Ammon's horn (tissue), 1 donor: ENCODE measurements at regions not wholly inside any gene's neighbourhood (a gene's known extent, or its start where the extent isn't known, plus 50 kb on each side); places are given as distances from the start of the nearest gene placed in this dataset.
A peak's percentile ranks its signal among the peaks of the same experiment; 100 is the strongest.
"Not testable (repeated sequence)": the region's sequence is repeated elsewhere in the genome, so short reads cannot be mapped to it uniquely, and the experiment has no call there.

Source experiments
- DNase-seq: peaks from one replicate; pipeline ENCODE4 v3.0.0-alpha.2; 2016; ENCODE audit warnings: low spot score

DNA sequence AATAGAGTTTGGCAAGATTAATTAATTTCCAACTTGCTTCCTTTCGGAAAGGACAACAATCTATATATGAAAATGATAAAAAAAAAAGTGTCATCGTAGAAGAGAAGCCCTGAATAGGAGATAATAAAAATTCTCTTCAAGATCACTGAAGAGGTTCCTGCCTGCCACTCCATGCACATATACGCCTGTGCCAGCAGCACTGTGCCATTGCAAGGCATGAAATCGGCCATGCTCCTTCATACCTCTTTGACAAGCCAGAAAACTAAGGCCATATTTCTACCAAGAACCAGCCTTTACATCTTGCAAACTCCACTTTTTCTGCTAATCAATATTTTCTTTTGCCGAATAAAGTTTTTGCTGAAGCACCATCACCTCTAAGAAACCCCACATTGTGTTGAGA is 365.5 kb downstream of the CXXC4 start:
- no peak for DNase-seq

DNA sequence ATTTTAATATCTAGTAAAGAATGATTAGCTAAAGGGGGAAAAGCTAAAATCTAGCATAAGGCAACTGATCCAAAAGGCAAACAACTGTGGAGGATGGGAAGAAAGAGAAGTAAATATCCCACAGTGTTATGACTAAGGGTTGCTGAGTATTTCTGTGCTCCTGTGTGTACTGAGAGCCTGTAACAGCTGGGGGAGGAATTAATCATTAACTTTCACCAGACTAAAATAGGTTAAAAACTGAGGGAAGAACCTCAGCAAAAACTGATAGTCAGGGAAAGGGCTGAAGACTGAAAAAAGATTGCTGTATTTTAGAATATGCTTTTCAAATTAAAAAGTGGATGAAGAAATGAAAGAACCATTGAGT is 365.9 kb downstream of the CXXC4 start:
- DNase-seq = no peak

DNA sequence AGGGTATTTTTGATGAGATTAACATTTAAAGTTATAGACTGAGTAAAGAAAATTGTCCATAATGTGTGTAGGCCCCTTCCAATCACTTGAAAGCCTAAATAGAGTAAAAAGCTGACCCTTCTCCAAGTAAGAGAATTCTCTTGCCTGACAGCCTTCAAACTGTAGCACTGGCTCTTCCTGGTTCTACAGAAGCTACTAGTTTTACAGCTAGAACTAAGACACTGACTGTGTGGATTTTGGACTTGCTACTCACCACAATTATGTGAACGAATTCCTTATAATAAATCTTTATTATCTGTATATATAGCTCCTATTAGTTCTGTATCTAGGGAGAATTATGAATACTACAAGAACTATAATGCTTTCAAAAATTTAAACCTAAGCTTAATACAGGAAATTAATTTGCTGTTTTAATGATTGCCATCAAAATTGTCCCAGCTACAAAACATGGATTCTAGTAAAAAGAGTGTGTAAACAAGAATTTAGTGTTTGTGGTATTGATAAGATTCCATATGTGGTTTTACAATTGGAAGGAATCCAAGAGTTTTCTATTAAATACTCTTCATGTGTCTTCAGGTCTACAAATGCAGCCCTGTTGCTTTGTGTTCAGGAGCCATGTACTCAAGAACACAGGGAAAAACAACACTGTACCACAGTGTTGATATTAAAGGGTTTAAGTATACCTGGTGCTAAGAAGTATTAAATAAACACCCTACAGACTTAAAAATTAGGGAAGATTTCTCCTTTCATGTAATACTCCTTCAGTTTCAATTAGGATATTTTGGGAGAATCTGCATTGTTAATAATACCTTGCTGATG is 366.5 kb downstream of the CXXC4 start:
- DNase-seq = no peak

DNA sequence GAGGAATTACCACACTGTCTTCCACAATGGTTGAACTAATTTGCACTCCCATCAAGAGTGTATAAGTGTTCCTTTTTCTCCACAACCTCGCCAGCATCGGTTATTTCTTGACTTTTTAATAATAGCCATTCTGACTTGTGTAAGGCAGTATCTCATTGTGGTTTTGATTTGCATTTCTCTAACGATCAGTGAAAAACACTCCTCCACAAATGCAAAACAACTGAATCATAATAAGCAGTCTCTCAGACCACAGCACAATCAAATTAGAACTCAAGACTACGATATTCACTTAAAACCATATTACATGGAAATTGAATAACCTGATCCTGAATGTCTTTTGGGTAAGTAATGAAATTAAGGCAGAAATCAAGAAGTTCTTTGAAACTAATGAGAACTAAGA is 371.7 kb downstream of the CXXC4 start:
- DNase-seq = no peak

DNA sequence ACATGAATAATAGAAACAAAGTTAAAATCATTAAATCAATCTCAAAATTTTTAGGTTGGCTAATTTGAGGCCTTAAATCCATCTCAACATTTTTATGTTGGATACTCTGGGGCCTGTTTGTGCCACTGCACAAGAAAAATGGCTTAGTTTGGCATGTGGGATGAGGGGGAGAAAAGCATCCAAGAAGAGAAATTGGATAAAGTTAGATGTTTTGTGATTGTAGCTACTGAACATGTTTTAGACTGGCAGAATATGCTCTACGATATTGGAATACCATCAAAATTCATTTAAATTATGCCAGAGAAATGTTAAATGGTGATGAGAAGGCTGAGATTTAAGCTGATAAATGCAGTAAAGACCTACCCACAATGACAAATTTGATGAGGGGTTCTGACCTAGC is 376.9 kb downstream of the CXXC4 start:
- DNase-seq = no peak

DNA sequence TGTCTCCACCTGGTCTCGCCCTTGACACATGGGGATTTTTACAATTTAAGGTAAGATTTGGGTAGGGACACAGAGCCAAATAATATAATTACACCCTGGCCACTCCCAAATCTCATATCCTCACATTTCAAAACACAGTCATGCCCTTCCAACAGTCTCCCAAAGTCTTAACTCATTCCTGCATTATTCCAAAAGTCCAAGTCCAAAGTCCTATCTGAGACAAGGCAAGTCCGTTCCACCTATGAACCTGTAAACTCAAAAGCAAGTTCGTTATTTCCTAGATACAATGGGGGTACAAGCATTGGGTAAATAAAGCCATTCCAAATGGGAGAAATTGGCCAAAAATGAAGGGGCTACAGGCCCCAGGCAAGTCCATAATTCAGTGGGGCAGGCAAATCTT is 380.8 kb downstream of the CXXC4 start:
- DNase-seq = no peak

DNA sequence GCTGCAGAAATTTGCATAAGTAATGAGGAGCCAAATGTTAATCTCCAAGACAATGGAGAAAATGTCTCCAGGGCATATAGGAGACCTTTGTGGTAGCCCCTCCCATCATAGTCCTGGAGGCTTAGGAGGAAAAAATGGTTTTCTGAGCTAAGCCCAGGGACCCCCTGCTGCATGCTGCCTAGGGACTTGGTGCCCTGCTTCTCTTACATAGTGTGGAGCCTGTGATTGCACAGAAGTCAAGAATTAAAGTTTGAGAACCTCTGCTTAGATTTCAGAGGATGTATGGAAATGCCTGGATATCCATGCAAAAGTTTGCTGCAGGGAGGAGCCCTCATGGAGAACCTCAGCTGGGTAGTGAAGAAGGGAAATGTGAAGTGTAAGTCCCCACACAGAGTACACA is 379.4 kb upstream of the TACR3 start:
- no peak for DNase-seq

DNA sequence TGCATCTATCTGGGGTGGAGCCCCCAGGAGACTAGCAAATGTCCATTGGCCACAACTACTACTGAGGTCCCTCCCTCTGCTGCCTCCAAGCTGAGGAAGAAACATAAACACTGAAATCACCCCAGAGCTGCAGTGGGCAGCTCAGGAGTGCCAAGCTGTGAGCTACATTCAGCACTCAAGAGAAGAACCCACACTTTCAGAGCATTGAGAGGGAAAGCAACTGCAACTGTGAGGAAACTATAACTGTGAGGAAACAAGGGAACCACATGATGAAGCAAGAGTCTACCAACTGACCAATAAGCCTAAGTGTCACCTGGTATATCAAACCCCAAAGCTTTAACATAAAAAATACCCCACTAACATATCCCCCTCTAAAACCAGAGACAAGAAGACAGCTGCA is 373.5 kb upstream of the TACR3 start:
- no peak for DNase-seq

DNA sequence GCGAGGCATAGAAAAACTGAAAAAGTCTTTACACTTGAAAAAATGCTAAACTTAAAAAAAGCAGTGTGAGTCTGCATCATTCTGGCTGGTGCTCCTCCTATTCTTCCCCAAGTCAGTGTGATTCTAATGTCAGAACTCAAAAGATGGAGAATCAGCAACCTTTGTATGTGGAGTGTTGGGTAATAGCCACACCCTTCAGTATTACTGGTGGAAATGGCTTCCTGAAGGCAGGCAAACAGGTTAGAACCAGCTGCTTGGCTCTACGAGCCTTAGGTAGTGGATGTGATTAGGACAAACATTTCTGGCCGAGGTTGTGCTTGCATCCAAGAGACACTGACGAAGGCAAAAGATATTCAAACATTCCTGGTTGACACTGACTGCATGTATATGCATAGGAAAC is 353.4 kb upstream of the TACR3 start:
- DNase-seq = no peak

DNA sequence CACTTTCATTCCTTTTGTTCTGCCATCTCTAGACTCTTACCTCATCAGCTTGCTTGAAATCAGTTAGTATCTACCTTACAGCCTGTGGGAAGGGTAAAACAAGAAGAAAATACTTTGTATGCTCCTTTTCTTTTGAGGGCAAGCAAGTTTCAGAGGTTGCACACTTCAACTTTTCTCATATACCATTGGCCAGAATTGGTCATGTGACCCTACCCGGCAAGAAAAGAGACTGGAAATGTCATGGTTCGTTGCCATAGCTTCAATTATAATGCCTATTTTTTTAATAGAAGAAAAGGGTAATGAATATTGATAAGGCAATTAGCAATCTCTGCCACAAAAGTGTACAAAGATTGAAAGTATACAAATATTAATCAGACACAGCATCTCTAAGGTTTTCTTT is 346.7 kb upstream of the TACR3 start:
- DNase-seq = no peak

DNA sequence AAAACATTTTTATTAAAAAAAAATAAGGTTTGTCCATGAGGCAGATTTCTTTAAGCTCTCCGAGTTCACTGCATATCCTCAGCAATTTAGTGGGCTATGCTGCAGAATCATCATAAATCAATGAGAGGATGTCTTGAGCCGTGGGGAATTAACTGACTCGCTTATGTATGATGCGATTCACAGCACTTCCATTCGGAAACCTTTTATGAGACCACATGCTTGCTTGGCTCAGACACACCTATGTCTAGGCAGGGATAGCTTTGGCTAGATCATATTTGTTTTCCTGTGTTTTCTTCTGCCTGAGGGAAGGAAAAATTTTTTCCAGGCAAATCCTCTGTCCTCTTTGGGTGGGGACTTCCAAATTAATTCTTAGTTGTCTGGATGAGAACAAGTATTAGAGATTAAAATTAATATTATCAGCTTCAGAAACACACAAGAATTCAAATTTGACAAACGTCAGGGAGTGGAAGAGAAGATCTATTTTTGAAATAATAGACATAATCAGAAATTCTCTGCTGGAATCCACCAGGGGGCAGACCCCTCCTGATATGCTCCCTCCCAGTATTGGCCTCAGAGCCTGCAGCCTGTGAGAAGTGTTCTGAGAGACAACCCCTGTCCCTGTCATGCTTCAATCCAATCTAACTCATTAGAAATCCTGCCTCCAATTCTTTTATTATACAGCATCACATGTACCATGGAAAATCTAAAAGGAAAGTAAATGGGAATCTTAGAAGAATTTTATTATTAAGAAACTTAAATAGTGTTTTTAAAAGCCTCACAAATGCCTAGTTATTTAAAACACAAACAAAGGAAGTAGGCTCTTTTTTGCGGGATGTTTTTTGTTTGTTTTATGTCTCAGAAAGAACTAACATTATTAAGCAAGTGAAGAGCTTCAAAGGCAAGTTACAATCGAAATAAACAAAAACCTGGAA is 345.1 kb upstream of the TACR3 start:
- DNase-seq = peak; percentile 90

DNA sequence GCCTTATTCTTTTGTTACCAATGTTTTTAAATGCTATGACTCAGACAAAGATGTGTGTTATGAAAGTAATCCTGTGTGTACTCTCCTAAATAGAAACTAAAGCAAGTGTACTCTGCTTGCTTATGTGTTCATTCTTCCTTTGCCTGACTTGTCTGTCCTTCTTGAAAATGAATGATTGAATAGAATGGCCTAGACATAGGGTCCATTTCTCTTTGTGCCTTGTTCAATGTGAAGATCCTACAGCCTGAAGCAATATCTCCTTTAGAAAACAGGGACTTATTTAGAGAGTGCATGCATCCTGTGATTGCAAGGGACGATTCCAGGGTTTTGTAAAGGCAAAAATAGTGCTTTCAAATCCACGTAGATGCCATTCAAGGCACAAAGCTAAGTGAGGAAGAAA is 343.6 kb upstream of the TACR3 start:
- DNase-seq = no peak

DNA sequence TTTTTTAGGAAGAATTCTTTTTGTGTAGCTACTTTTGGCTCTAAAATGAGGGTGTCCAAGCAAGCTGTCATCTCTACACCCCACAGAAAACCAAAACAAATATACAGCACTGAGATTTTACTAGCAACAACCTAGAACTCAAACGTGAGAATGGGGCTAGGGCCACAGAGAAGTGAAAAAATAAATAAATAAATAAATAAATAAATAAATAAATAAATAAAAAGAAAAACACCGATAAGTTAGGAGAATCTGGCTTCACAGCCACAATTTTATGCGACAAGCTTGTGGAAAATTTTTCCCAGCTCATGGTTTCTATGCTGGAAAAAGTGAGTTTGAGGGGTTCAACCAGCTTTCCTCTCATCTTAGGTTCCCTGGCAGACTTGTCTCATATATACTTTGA is 324.6 kb upstream of the TACR3 start:
- no peak for DNase-seq

DNA sequence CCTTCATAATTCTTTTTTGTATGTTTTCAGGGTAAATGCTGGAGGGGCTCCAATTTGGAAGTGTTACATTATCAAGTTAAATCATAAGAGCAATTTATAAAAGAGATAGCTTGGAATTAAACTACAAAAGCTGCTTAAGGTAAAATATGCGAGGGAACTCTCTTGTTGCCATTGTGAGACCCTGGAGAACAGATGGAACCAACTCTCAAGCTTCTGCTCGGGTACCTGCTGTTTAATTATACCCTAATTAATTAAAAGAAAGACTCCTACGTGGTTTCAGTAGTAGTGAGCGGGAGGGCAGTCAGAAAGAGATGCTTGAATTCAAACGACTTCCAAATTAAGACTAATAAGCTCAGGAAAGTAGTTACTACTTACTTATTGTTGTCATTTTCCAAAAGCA is 313.1 kb upstream of the TACR3 start:
- no peak for DNase-seq

DNA sequence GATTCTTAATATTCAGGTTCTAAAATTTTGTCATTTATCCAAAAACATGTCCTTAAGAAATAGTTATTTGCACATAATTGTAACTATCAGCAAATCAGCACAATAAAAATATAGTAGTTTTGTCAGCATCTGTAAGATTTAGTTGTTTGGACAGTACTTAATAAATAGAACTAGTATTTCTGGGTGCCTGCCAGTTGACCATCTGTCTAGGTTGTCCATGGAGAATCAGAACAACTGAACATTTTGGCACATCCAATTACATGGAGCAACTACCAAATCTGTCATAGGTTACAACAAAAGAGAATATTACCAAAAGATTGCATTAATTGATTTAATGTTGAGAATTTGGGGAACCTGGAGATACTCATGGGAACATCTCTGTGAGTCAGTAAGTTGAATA is 305.5 kb upstream of the TACR3 start:
- no peak for DNase-seq

DNA sequence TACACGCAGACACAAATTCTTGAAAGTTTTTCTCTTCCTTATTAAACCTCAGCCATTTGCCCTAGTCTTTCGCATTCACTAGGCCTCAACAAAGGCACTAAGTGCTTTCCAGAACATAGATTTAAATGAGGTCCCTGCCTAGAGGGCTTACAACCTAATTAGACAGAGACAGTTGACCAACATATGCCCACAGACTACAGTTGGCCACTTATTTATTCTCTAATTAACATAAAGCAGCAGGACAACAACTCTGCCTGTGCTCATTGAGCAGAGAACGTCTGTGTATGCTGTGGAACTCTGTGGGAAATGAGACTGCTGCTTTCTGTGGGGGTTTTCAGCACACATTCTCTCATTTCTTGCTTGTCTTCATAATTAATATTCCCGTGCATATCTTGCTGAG is 303.0 kb upstream of the TACR3 start:
- DNase-seq = no peak

DNA sequence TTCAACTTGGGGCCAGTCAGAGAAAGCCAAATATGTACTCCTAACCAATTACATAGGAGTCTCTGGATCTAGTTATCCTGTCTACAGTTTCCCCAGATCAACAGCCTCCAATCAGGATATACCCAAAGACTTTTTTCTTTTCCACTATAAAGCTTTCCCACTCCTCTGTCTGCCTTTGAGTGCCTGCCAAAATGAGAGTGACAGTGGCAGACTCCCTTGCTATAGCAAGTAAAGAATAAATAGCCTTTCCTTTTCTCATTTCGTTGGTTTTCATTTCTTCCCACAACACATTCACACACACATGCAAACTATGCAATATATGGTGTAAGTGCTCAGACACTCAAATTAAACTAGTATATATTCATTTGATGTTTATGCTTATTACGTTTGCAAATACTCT is 302.4 kb upstream of the TACR3 start:
- DNase-seq = no peak

DNA sequence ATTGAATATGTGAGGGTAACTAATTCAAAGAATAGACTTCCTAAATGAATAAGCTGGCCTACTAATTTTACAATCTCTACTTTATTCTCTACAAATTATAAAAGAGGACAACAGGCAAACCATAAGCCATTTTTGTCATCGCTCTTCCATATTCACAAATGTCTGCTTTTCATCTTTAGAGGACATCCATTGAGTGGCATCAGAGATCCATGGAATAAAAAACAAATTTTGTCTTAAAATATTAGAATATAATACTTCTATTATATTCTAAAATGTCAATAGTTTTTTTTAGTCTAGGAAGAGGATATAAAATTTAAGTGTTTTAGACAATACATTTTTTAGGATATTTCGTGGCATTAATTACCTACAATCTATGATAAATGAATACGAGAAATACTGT is 300.9 kb upstream of the TACR3 start:
- no peak for DNase-seq

DNA sequence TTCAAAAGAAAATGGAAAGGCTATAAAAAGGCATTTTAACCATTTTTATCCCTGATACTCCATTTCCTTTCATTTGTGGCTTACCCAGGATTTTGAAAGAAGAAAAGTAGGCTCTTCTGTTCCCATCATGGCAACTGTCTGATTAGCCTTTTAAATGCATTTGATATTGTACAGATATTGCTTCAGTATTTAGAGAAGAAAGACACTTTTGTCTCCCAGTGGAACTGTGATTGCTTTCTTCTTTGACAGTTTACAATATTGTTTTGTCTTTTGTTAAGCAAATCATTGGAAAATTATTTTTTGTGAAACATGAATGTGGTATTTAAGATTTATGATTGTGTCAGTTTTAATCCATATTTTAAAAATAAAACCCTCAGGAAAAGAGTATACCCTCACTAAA is 297.4 kb upstream of the TACR3 start:
- no peak for DNase-seq

DNA sequence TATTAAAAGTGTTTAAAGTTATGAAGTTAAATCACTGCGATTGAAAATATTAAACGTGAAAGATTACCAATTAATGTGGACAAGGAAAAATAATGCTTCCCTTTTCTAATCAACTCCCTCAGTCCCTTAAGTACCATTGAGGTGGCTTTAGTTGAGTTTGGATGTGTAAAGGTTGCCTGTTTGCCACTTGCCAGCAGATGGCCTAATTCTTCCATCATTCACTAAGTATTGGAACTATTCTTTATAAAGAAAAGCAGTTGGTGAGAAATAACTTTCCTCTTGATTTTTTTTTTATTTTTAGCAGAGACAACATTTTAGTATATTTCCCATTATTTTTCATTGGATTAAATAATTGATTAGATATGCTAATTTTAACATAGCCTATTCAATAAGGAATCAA is 295.9 kb upstream of the TACR3 start:
- peak; percentile 71 for DNase-seq

DNA sequence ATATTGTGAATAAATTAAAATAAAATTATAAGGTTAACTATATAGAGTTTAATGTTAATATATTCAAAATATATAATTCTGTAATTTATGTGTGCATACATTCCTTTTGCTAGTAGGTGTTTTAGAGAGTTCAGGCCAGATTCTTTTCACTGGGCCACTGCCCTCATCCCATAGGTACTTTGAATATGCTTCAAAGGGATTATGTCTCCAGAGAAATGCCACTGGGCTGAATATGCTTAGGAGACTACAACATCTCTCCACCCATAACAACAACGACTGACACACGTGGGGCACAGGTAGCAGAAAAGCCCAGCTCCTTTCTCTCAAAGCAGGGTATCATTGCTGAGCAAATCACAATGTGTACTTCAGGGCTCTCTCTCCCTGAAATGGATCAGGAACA is 290.9 kb upstream of the TACR3 start:
- DNase-seq = no peak

DNA sequence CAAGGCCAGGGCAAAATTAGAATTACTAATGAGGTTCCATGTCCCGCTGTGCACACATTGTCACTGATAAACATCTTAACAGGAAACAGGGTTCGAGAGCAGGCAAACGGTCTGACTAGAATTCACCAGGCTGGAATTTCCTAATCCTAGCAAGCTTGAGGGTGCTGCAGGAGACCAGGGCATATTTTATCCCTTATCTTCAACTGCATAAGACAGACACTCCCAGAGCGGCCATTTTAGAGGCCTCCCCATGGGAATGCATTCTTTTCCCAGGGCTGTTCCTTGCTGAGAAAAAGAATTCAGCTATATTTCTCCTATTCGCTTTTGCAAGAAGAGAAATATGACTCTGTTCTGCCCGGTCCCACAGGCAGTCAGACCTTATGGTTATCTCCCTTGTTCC is 282.5 kb upstream of the TACR3 start:
- DNase-seq = not testable (repeated sequence)

DNA sequence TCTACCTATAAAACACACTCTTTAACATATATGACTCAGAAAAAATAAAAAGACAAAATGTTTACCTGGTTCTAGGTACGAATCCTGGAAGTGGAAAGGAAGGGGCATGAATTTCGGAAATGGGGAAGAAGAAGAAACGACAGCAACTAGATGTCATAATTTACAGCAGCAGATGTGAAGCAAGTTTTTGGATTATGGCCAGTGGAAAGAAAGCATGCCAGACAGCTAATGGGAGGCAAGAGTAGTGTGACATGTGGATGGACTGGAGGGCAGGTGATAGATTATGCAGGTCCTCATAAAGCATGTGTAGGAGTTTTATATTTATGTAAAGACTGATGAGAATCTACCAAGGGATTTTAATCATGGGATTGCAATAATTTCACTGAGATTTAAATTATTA is 279.0 kb upstream of the TACR3 start:
- DNase-seq = no peak

DNA sequence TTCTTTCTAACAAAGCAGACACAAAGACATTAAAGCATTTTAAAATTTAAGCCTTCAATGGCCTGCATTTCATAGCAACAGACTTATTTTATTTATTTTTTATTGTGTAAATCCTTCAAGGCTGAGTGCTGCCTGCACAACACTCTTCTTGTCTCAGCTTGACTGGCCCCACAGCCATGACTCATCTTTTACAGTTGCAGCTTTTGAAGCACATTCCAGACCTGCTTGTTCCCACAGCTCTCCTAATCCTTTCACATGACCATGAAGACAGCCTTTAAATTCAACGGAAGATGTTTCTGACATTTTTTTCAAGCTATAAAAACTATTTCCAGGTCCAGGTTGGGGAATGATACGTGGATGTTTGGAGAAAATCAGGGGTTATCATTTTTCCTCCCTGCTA is 276.9 kb upstream of the TACR3 start:
- peak; percentile 67 for DNase-seq
